ENCODE measurements at regions not wholly inside any gene's neighbourhood (a gene's known extent, or its start where the extent isn't known, plus 50 kb on each side); places are given as distances from the start of the nearest gene placed in this dataset.
"Not testable (repeated sequence)": the region's sequence is repeated elsewhere in the genome, so short reads cannot be mapped to it uniquely, and the experiment has no call there.

DNA sequence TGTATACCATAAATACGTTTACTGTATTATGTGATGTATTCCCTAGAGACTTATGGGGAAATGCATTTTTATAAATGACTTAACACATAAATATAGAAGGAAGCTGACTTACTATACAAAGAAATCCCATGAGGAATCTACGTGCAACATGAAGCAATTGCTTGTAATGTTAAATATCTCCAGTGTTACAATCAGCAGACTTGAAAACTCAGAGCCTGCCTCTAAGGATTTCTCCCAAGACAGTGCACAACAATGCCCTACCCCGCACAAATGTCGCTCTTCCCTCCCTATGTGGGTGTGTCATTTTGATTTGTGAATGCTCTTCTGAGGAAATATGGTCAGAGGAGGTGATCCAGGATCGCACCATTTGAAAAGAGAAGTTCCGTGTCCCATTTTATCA, 629.0 kb downstream of the NR2F2 start:
- DNase-seq = no peak

DNA sequence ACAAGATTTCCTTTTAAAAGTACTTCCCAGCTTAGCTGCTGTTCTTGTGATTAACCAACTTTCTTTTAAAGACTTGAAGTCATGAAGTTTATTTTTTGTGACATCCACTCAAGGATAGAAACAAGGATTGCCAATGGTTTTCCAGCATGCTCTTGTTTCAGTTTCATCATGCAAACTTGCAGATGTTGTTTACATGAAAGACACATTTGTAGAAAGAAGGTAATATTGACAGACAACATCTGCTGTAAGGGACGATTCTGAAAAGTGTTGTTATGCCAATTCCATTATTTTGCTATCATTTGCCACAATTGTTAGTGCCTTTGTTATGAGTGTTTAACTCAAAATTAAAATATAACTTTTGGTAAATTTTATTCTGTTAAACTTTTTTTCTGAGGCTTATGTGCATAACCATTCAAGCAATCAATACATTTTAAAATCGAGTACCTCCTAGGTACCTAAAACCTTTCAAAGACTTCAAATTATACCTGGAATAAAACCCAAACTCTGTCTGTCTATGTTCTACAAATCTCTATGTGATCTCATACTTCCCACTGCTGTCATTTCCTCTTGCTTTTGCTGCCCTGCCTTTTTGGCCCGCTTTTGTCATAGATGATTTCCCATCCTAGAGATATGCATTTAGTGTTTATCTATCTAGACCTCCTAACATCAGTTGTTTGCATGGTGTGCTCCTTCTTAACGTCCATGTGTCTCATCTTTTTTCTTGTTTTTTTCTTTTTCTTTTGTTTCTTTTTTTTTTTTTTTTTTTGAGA, 630.4 kb downstream of the NR2F2 start:
- no peak for DNase-seq

DNA sequence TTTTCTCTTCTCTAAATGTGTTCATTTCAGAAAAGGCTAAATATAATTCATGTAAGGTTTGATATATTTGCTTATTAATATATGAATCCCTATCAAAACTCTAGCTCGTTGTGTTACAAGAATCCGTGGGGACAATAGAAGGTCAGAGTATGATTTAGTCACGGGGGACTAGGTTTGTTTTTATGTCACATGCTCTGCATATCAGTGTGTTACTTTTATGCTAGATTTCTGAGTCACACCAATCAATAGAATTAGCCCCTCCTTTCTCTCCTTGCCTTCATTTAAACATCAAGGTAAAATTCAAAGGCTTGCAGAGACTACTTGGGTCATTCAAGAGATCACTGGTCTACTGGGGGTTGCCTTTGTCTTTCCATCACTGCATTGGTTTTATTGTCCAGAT, 636.1 kb downstream of the NR2F2 start:
- no peak for DNase-seq

DNA sequence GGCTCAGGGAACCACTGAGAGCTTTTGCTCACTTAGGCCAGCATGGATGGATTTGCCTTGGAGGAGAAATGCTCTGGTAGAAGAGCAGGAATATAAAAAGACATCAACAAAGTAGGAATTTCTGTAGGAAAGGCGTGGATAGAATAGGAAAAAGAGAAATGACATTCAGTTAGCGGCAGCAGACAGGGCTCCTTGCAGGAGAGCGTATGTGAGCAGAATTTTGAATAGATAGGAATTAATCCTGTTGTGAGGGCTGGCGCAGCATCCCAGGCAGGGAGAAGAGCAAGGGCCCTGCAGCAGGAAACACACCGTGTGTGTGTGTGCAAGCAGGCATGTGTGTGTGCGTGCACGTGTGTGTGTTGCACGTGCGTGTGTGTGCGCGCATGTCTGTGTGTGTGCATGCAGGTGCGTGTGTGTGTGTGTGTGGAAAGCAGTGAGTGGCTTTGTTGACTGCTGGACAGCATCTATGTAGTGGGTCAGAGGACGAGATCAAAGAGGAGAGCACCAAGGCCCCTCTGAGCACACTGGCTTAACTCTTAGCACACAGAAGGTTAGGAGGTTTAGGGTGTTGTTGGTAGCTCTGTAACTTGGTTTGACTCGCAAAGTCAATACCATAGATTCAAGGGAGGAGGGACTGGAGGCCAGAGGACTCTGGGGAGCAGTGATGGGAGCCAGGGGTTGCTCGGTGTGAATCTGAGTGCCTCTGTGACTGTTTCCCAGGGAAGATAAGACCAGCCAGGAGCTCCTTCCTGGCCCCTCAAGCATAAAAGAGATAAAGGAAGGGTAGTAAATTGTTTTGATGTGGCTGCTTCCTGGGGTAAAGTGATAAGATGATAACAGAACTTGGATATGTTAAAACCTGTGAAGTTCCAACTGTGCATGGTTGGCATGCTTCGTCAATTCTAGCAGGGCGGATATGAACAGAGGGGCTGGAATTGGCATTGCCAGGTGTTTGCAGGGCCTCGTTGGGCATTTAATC, 639.5 kb downstream of the NR2F2 start:
- DNase-seq = no peak

DNA sequence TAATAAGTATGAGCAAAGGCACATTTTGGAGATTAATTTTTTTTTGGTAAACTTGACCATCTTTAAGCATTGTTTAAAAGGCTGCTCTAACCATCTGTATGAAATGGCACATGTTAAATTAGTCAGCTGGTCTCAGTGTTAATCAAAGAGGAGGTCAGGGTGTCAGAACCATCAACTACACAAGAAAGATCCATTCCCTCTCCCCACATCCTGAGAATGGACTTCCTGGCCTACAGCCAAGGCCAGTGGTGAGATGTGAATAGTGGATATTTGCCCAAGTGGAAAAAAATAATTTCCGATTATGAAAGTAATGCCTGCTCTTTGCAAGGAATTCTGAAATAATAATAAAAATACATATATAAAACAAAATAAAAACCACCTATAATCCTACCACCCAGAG, 641.7 kb downstream of the NR2F2 start:
- no peak for DNase-seq

DNA sequence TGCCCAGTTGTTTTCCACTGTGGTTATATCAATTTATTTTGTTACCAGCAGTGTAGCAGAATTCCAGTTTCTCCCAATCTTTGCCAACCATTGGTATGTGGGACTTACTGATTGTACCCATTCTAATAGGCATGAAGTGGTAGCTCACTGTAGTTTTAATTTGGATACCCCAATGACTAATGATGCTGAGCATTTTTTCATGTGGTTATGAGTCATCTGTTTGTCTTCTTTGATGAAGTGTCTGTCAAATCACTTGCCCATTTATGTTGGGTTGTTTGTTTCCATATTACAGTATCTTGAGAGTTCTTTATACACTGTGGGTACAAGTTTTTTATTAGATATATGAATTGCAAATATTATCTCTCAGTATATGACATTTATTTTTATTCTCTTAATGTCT, 644.3 kb downstream of the NR2F2 start:
- no peak for DNase-seq

DNA sequence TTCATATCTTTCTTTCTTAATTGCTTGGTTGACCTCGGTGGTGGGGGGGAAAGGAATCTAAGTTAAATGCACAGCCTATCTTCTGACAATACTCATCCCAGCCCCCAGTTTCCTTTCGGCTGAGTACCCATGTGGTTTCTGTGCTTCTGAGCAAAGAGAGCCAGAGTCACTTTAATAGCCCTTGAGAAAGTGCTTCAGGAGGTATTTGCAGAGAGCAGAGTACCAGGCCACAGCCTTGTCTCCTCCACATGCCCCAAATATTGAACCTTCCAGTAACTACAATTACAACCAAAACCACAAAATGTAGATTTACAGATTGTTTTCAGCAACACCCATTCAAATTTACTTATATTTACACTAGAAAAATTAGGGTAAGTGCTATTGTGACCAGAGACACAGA, 647.4 kb downstream of the NR2F2 start:
- DNase-seq = no peak

DNA sequence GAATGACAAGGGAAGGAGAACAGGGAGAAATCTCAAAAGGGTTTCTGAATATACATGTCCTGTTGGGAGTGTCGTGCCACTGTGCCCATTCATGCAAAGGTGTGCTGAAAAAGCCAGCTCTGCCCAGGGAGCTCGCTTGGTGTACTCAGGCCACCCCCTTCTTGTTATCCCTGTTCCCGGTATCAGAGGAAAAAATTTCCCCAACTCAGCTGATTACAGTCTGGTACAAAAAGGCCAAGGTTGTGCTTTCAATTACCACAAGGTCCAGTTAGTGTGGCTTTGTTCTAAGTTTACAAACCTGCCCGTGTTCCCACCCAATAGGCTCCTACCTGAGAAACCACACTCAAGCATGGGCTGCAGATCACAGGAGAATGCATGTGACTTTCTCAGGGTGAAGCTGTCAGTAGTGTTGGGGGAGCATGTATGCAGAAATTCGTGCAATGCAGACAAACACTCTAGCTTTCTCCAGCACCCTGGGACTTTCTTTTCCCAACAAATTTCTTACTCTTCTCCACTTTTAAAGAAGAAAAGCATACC, 648.5 kb downstream of the NR2F2 start:
- no peak for DNase-seq

DNA sequence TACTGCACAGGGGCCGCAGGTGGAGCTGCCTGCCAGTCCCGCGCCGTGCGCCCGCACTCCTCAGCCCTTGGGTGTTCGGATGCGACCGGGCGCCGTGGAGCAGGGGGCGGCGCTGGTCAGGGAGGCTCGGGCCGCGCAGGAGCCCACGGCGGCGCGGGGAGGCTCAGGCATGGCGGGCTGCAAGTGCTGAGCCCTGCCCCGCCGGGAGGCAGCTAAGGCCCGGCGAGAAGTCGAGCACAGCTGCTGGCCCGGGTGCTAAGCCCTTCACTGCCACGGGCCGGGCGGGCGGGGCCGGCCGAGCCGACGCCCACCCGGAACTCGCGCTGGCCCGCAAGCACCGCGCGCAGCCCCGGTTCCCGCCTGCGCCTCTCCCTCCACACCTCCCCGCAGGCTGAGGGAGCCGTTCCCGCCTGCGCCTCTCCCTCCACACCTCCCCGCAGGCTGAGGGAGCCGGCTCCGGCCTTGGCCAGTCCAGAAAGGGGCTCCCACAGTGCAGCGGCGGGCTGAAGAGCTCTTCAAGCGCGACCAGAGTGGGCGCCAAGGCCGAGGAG, 653.7 kb downstream of the NR2F2 start:
- DNase-seq = not testable (repeated sequence)

DNA sequence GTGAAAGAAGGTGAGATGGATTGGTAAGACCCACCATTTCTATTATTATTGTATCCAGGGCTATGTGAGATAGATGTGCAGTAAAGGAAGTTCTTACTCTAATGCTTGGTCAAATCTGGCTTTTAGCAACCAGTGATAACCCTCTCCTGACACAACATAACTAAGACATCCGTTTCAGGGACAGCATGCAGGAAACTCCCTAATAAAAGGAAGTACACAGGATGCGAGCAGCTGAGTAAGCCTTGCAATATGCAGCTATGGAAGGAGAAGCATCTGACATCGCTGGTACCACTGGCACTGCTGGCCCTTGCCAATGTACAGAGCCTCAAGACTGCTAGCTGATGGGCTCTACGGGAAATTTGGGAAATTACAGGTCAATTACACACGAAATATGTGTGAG, 662.3 kb downstream of the NR2F2 start:
- DNase-seq = no peak

DNA sequence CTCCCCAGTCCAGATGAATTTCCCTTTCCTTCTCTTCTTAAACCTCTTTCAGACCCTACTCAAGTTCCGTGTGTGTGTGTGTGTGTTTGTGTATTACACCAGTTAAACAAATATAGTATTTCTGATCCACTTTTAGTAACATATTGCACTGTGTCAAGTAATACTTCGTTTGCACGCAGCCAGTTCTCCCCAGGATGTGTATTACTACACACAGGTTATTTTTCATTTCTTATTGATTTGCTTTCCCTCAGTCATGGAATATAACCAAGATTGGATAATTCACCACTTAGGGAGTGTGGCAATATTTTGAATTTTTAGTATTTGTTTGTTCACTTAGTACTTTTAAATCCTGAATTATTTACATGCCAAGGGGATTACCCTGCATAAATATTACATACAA, 667.0 kb downstream of the NR2F2 start:
- DNase-seq = no peak

DNA sequence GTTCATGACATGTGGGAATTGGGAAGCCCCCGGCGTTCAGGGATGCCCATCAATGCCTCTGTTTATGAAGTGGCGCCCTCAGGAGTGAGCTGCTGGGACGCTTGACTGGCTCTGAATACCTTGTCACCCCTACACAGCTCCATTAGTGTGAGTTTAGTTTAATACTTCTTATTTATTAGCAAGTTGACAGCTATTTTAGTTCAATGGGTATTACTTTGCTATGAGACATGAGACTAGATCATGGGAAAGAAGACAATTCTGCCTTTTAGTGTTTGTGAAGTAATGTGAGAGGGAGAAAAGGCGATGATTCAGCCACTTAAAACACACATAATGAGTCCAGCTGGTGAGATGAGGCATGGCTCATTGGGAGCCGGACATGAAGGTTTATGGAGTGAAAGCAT, 678.5 kb downstream of the NR2F2 start:
- DNase-seq = no peak

DNA sequence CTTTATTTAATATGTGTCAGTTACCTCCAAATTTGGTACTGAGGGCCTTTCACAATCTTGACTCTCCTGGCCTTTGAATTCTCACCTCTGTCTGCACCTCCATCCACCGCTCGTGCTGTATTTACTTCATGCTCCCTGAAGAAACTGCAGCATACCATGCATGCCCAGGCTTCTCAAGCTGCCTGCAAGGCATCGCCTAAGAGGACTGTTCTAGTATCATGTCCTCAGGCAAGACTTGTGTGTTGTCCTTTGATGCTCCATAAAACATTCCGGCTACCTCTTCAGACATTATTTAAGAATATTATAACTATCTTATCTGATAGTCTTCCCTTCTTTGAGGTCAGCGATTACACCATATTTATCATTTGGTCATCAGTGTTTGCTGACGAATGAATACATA, 682.5 kb downstream of the NR2F2 start:
- no peak for DNase-seq

DNA sequence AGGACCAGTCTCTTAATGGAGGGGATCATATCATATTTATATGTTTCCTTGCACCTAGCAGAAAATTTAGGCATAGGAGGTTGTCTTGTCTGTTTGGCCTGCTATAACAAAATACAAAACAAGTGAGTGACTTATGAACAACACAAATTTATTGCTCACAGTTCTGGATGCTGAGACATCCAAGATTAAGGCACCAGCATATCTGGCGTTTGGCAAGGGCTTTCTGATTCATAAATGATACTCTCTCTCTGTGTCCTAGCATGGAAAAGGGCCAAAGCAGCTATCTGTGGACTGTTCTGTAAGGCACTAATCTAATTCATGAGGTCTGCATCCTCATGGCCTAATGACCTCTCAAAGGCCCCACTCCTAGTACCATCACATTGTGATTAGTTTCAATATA, 683.0 kb downstream of the NR2F2 start:
- DNase-seq = no peak

DNA sequence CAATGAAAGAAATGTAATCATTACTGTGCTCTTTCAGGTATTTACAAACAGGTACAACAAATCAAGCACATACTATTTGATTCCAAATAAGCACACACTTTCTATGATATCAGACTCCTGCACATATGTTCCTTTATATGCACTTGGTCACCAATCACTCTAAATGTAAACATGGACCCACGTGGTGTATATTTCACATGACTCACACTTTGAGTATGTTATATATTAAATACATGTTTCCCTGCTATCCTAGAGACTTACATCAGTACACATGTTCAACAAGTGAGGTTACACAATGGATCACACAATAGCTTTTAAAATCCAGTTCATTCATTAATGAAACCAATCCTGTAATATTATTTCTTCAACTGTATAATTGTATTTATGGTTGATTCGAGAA, 683.5 kb downstream of the NR2F2 start:
- no peak for DNase-seq

DNA sequence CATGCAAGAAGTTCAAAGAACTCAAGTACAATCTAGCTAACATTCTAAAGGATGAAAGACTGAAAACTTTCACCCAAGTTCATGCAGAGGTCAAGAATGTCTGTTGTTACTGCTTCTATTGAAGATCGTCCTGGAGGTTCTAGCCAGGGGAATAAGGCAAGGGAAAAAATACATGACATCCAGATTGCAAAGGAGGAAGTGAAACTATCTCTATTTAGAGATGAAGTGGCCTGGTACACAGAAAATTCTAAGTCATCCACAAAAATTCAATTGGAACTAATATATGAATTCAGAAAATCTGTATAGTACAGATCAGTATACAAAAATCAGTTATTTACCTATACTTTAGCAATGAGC, 693.0 kb downstream of the NR2F2 start:
- DNase-seq = no peak

DNA sequence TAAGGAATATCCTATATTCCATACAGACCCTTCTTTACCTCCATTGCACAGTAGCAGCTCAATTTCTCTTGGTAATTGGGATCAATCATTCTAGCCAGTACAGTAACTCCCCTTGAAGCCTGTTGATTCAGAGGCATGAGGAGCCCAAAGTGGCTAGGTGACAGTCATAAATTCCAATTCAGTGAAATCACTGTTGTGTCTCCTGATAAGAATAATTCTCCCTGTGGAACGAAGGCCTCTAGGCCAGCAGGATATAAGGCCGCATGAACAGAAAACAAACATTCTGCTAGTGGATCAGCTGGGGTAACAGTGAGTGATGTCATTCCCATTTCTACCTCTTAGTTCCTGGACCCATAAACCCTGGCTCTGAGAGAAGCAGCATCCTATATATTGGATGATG, 696.3 kb downstream of the NR2F2 start:
- no peak for DNase-seq

DNA sequence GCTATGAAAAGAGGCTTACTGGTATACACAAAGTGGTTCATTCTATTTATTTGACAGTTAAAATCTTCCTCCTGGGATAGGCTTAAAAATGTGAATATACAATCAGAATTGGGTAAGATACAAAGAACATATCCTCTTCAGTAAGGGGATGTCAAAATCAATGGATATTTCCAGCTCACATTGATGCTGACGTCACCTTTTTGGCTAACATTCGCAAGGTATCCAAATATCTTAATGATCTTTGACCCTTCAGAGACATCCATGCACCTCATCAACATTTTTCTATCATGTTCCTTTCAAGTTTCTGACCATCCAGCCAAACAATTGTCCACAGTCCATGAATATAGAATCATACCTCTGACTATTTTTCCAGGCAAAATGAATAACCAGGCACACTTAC, 697.3 kb downstream of the NR2F2 start:
- no peak for DNase-seq

DNA sequence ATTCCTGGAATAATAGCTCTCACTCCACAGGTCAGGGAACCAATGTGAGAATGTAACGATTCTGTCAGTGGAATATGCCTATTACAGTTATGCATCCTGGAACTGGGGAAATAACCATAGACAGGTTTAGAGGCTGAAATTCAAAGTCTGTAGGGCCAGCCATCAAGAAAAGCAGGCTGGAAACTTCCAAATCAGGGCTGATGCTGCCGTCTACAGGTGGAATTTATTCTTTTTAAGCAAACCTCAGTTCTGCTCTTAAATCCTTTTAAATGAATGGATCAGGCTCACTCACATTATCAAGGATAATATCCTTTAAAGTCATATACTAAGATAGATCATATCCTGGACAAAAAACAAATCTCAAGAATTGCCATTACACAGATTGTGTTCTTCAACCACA, 699.8 kb downstream of the NR2F2 start:
- no peak for DNase-seq

DNA sequence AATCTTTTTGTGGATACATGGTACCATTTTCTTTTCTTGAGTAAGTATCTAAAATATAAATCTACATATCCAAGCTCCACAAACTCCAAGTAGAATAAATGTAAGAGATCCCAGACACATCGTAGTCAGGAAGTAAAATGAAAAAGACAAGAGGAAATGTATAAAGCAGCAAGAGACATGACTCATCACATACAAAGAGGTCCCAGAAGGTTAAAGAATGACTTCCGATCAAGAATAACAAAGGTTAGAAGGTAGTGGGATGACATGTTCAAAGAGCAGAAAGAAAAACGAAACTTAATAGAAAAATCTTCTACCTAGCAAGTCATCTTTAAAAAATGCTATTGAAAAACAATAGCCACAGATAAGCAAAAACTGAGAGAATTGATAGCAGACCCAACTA, 705.8 kb downstream of the NR2F2 start:
- DNase-seq = no peak

DNA sequence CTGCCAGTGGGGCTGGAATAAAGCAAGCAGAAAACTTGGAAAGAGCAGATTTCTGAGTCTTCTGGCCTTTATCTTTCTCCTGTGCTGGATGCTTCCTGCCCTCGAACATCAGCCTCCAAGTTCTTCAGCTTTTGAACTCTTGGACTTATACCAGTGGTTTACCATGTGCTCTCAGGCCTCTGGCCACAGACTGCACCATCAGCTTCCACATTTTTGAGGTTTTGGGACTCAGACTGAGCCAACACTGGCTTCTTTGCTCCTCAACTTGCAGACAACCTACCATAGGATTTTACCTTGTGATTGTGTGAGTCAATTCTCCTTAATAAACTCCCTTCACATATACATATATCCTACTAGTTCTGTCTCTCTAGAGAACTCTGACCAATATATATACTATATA, 706.6 kb downstream of the NR2F2 start:
- DNase-seq = no peak

DNA sequence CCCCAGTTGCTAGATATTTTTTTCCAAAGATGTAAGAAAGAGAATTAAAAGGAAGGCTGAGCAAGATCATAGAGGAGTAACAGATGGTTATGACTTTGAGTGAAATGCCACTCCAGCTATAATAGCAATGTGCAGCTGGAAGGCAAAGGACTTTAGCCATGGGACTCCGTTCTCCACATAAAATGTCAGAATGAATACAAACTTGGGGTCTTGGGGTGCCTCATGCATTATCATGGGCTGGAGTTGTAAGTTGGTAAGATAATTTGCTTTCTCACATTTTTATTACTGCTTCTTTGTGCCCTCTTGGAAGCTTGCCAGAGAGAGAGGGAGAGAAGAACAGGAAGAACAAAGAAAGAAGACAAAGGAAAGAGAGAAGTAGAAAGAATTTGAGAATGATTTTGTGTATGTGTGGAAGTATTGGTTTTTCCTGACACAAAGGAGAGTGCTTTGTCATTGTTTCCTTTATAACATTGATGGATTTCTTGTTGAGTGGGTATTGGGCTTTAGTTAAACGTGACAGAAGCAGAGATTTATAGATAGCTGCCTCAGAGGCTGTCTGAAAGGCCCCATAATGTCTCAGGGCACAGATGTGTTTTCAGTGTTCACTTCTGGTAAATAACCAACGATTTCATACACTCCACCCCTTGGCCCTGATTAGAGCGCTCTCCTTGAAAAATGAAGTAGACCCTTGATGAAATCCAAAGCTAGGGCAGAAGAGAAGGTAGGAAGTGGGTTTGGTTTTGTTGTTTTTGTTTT, 715.3 kb downstream of the NR2F2 start:
- DNase-seq = no peak

DNA sequence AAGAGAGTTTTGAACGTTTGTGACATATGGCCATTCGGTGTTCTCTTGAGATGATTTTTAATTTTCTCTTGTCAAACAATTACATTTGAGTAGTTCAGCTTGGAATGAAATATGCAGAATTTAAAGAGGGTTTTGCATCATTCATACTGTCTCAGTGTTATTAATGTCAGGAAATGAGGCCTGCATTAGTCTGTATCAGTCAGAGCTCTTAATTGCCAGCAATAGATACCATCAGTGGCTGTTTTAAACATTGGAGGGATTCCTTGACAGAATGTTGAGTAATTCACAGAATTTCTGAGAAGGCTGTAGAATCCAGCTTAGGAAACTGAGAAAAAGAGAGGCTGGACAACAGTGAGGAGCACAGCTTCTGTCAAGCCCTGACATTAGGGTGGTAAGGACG, 722.0 kb downstream of the NR2F2 start:
- no peak for DNase-seq

All from activated naive CD4-positive, alpha-beta T cell (primary cell).